HPDE6-E6E7 (cell line): ENCODE measurements at regions not wholly inside any gene's neighbourhood (a gene's known extent, or its start where the extent isn't known, plus 50 kb on each side); places are given as distances from the start of the nearest gene placed in this dataset.
A peak's percentile ranks its signal among the peaks of the same experiment; 100 is the strongest.

Source experiments
- DNase-seq: peaks from one replicate; pipeline ENCODE4 v3.0.0; 2011; ENCODE audit warnings: missing footprints; ENCODE audit errors: extremely low spot score

- DNase-seq = no peak
Measured at GRCh38 chr18:2030647-2031046, 540.7 kb downstream of the METTL4 start.

GRCh38 chr18:2032036-2032435 lies 539.3 kb downstream of the METTL4 start:
- no peak for DNase-seq

- DNase-seq = no peak
Measured at GRCh38 chr18:2035056-2035455, 536.2 kb downstream of the METTL4 start.

- DNase-seq = peak; percentile 25
Measured at GRCh38 chr18:2036086-2036485, 535.2 kb downstream of the METTL4 start.

GRCh38 chr18:2040279-2040678 lies 531.0 kb downstream of the METTL4 start:
- no peak for DNase-seq

DNA sequence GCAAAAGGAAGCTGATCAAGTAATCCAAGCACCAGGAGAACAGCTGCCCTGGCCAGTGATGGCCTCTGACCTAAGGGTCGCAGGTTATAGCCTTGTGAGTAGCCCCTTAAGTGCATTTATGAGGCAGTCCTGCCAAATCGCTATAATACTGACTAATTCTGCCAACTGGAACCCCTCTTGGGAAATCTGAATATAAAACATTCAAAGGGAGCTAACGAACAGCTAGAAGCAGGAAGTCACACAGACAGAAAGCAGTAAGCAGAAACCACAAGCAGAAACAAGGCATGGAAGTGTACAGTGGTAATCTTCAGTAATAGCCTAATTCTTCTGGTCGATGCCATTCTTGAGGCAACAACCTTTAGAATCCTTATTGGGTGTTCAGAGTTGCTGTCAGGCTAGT lies 521.3 kb downstream of the METTL4 start:
- DNase-seq = no peak

- DNase-seq = peak; percentile 76
Measured at GRCh38 chr18:2050702-2051201, 520.6 kb downstream of the METTL4 start.

GRCh38 chr18:2053490-2054089 lies 517.7 kb downstream of the METTL4 start:
- no peak for DNase-seq

- no peak for DNase-seq
Measured at GRCh38 chr18:2059336-2059735, 512.0 kb downstream of the METTL4 start.

- DNase-seq = no peak
Measured at GRCh38 chr18:2060086-2060485, 511.2 kb downstream of the METTL4 start.

GRCh38 chr18:2070631-2071030 lies 500.7 kb downstream of the METTL4 start:
- DNase-seq = no peak

DNA sequence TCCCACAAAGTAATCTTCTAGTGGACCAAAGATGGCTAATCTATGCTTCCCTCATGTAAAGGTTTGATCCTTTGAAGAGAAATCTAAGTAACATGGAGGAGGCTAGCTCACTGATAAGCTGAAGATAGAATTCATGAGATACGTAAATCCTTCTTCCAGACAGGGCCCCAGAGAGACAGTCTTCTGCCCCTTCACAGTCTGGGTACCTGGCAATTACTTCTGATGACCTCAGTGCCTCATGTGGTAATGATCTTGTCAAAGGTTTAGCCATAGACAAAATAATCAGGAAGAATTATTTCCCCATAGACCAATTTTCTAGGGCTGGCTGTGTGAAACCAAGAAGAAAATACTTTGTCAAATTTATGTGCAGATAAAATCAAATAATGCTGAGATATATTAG lies 495.8 kb downstream of the METTL4 start:
- DNase-seq = no peak

DNA sequence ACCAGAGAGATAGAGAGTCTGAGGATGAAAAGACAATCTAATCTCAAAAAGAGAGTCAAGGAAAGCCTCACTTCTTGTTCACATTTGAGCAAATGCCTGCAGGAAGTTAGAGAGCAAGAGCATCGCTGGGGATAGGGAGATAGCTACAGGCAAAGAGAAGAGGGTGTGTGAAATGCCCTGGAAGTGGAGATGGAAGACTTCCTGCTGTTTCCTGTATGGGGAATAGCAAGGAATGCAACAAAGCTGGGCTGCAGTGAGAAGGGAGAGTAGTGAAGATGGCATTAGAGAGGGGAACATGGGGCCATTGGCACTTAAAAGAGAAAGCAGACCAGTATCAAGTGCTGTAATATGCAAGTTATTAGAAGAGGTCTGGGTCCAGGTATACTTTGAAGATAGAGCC lies 488.6 kb downstream of the METTL4 start:
- DNase-seq = no peak

- peak; percentile 6 for DNase-seq
Measured at GRCh38 chr18:2083691-2084090, 487.6 kb downstream of the METTL4 start.

- no peak for DNase-seq
Measured at GRCh38 chr18:2086439-2086838, 484.9 kb downstream of the METTL4 start.

DNA sequence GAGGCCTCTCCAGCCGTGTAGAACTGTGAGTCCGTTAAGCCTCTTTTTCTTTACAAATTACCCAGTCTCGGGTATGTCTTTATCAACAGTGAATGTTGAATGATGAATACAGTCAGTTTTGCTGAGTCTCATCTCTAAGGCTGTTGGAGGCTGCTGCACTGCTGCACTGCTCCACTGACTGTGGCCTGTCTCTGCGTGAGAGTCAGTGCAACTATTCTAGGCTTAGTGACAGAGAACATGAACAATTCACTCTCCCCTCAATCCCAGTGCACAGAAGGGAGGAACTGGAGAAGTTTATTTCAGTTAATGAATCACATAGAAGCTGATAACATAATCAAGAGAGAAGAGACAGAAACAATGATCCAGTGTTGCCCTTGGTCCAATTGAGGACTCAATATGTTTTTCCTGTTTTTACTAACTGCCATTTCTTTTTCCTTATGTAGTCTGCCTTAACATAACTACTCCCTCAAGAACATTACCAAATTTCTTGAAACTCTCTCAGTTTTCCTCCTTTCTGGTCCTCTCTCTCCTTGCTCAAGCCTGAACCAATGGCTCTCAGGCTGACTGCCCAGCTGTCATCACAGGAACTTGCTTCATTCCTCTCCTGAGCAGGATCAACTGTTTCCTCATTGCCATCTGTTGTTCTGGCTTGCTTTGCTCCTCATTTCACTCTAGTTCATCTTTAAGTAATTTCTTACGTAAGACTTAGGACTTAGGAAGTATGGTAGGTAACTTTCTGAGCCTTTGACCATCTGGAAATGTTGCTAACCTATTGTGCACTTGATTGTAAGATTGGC lies 483.2 kb downstream of the METTL4 start:
- DNase-seq = no peak

DNA sequence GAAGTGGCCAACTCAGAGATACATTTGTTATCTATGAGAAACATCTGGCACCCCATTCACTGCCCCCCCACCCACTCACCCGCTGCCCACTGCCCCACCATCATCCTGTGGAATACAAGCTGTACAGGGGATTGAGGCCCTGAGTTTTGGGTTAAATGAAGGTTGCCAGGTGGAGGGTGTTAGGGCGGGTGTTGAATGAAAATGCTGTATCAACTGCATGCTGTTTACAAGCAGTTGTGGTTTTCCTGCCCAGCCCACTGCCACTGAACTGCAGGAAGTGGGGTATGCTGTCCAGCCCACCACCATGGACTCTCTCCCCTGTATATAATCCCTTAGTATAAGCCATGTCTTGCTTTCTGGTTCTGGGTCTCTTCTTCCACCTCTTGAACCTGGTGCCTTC lies 481.9 kb downstream of the METTL4 start:
- no peak for DNase-seq

- no peak for DNase-seq
Measured at GRCh38 chr18:2091937-2092336, 479.4 kb downstream of the METTL4 start.

DNA sequence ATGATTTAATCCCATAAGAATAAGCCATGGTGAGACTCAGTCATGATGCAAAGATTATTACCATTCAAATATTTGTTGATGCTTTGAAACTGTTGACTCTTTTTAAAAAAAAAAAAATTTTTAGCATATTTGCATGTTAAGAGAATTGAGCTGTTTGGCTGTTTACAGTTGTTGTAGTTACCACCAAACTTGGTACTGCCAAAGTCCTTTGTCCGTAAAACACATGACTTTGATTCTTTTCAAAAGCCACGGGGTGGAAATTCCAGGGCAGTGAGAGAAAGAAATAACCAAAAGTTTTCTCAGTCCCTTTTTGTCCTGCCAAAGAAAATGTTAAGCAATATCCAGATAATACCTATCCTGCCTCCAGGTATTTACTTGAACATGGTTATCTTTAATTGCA lies 474.8 kb downstream of the METTL4 start:
- no peak for DNase-seq

DNA sequence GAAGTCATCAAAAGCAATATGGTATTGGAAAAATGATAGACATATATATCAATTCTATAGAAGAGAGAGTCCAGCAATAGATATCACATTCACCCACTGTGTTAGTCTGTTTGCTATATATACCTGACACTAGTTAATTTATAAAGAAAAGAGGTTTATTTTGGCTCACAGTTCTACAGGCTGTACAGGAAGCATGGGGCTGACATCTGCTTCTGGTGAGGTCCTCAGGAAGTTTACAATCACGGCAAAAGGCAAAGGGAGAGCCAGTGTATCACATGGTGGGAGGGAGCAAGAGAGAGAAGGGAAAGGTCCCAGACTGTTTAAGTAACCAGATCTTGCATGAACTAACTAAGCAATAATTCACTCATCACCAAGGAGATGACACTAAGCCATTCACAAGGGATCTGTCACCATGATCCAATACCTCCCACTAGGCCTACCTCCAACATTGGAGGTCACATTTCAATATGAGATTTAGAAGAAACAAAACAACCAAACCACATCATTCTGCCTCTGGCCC lies 470.6 kb downstream of the METTL4 start:
- DNase-seq = no peak

GRCh38 chr18:2102022-2102421 lies 469.3 kb downstream of the METTL4 start:
- no peak for DNase-seq

DNA sequence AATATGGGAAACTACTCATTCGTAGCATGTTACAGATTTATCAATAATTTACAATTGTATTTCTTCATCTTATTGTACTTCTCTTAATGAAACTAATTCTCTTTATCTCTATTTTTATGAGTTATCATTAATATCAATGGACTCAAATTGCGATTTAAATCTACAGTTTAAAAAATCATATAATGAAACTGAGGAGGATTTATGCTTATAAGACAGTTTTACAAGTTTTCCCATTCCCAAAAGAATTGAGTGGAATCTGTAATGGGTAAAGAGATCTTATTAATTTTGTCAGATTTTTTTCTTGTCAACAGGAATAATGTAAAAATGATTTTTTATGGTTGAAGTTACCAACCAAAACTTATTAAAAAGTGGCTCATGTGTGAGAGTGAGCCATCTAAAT lies 468.0 kb downstream of the METTL4 start:
- DNase-seq = no peak
